ENCODE measurements at regions not wholly inside any gene's neighbourhood (a gene's known extent, or its start where the extent isn't known, plus 50 kb on each side); places are given as distances from the start of the nearest gene placed in this dataset.
A peak's percentile ranks its signal among the peaks of the same experiment; 100 is the strongest.
"Not testable (repeated sequence)": the region's sequence is repeated elsewhere in the genome, so short reads cannot be mapped to it uniquely, and the experiment has no call there.

- peak; percentile 32 for DNase-seq (ENCODE audit: low read depth)
- TF ChIP-seq CTCF (IDR thresholded peaks at IDR 0.05; ENCODE audit: control insufficient read depth, insufficient read depth, low read depth, low read length, missing control alignments) = no peak
- no peak overlapping the region for H3K4me3 ChIP-seq (ENCODE audit: control insufficient read depth, low read depth, low read length)
Measured at GRCh38 chr3:164416491-164417222, 661.6 kb downstream of the SI start.

- no peak for TF ChIP-seq CTCF (IDR thresholded peaks at IDR 0.05; ENCODE audit: control insufficient read depth, insufficient read depth, low read depth, low read length, missing control alignments)
- no peak overlapping the region for H3K4me3 ChIP-seq (ENCODE audit: control insufficient read depth, low read depth, low read length)
- no peak for DNase-seq (ENCODE audit: low read depth)
Measured at GRCh38 chr3:164408326-164408725, 670.0 kb downstream of the SI start.

GRCh38 chr3:164407111-164407510, 671.2 kb downstream of the SI start:
- DNase-seq (ENCODE audit: low read depth) = no peak
- no peak overlapping the region for H3K4me3 ChIP-seq (ENCODE audit: control insufficient read depth, low read depth, low read length)
- TF ChIP-seq CTCF (IDR thresholded peaks at IDR 0.05; ENCODE audit: control insufficient read depth, insufficient read depth, low read depth, low read length, missing control alignments) = no peak

GRCh38 chr3:164406281-164406680, 672.0 kb downstream of the SI start:
- no peak overlapping the region for H3K4me3 ChIP-seq (ENCODE audit: control insufficient read depth, low read depth, low read length)
- TF ChIP-seq CTCF (IDR thresholded peaks at IDR 0.05; ENCODE audit: control insufficient read depth, insufficient read depth, low read depth, low read length, missing control alignments) = no peak
- DNase-seq (ENCODE audit: low read depth) = no peak

GRCh38 chr3:164401923-164402322, 676.4 kb downstream of the SI start:
- no peak for DNase-seq (ENCODE audit: low read depth)
- no peak overlapping the region for H3K4me3 ChIP-seq (ENCODE audit: control insufficient read depth, low read depth, low read length)
- TF ChIP-seq CTCF (IDR thresholded peaks at IDR 0.05; ENCODE audit: control insufficient read depth, insufficient read depth, low read depth, low read length, missing control alignments) = no peak

- DNase-seq (ENCODE audit: low read depth) = not testable (repeated sequence)
Measured at GRCh38 chr3:164401440-164401839, 676.9 kb downstream of the SI start.

GRCh38 chr3:164397462-164397861, 680.8 kb downstream of the SI start:
- TF ChIP-seq CTCF (IDR thresholded peaks at IDR 0.05; ENCODE audit: control insufficient read depth, insufficient read depth, low read depth, low read length, missing control alignments) = no peak
- H3K4me3 ChIP-seq (ENCODE audit: control insufficient read depth, low read depth, low read length) = no peak overlapping the region
- no peak for DNase-seq (ENCODE audit: low read depth)

More at GRCh38 chr3:164401440-164401839, 676.9 kb downstream of the SI start:
- H3K4me3 ChIP-seq (ENCODE audit: control insufficient read depth, low read depth, low read length) = not testable (repeated sequence)
